ENCODE measurements at regions not wholly inside any gene's neighbourhood (a gene's known extent, or its start where the extent isn't known, plus 50 kb on each side); places are given as distances from the start of the nearest gene placed in this dataset.

GRCh38 chr22:44384563-44385295 is 72.0 kb upstream of the SHISAL1 start:
- CTCF ChIA-PET = no interaction called here
- Histone ChIP-seq H3K79me2 (ENCODE audit: insufficient read depth, low read length) (no peaks in the 10 kb centered on the region), H3K4me2 (ENCODE audit: low read length) (no peak overlapping the region), H3K4me1 (ENCODE audit: control insufficient read depth in 1 of 2, insufficient read depth in 2 of 2, low read length in 2 of 2) (no peaks in the 10 kb centered on the region), H3K9me2 (ENCODE audit: insufficient read depth) (no peaks in the 10 kb centered on the region), H3K9me3 (ENCODE audit: control insufficient read depth in 1 of 2, insufficient read depth in 1 of 2, low read depth in 1 of 2, low read length in 2 of 2) (no peaks in the 10 kb centered on the region), H3K27ac (ENCODE audit: low read depth, low read length) (no peak overlapping the region), H3K36me3 (ENCODE audit: control insufficient read depth in 1 of 2, insufficient read depth in 2 of 2, low read length in 2 of 2) (no peaks in the 10 kb centered on the region), H3K4me3 (replicated peaks in 1 of 2; ENCODE audit: low read depth in 1 of 2, low read length in 2 of 2) (no peak overlapping the region), H3K27me3 (ENCODE audit: insufficient read depth, low read length) (peaks cover 21% of the 10 kb centered on the region), H4K20me1 (ENCODE audit: insufficient read depth) (no peaks in the 10 kb centered on the region), H3K9ac (ENCODE audit: low read length) (no peak overlapping the region), H2AFZ (ENCODE audit: low read depth, low read length, poor library complexity, severe bottlenecking) (no peak overlapping the region)
- RAD21 ChIA-PET (ENCODE audit: low non-redundant PET in 1 of 2, low total read pairs in 2 of 2, uncharacterized antibody in 2 of 2, unreplicated experiment in 2 of 2) = no interaction called here
- POLR2A ChIA-PET = no interaction called here
- no peak for DNase-seq (ENCODE audit: low read depth, low spot score)
- ATAC-seq = no peak
- intact Hi-C loops (cut with micrococcal nuclease) = no loop called here
- TF ChIP-seq YY1 (IDR thresholded peaks at IDR 0.05; ENCODE audit: extremely low read depth, insufficient replicate concordance, low read depth, low read length) = no peak
- TF ChIP-seq POLR2A (IDR thresholded peaks at IDR 0.05; ENCODE audit: borderline replicate concordance, extremely low read depth, insufficient read depth, insufficient read length) = no peak
- no peak for TF ChIP-seq ATF3 (IDR thresholded peaks at IDR 0.05)
- no peak for TF ChIP-seq SRF (IDR thresholded peaks at IDR 0.05; ENCODE audit: low read depth)
- TF ChIP-seq ZFX (IDR thresholded peaks at IDR 0.05) = no peak
- no peak for TF ChIP-seq SP1 (IDR thresholded peaks at IDR 0.05; ENCODE audit: low read depth)
- TF ChIP-seq EGR1 (IDR thresholded peaks at IDR 0.05; ENCODE audit: low read depth) = no peak
- TF ChIP-seq ZBTB33 (IDR thresholded peaks at IDR 0.05; ENCODE audit: extremely low read depth, insufficient replicate concordance, low read length) = no peak
- TF ChIP-seq MAX (IDR thresholded peaks at IDR 0.05) = no peak
- no peak for TF ChIP-seq TCF7L2 (IDR thresholded peaks at IDR 0.05; ENCODE audit: borderline replicate concordance, extremely low read depth, insufficient read depth, insufficient read length)
- TF ChIP-seq FOSL1 (IDR thresholded peaks at IDR 0.05; ENCODE audit: low read depth) = no peak
- no peak for TF ChIP-seq CEBPB (IDR thresholded peaks at IDR 0.05; ENCODE audit: low read depth)
- TF ChIP-seq REST (IDR thresholded peaks at IDR 0.05; ENCODE audit: low read depth) = no peak
- TF ChIP-seq CTCF (IDR thresholded peaks at IDR 0.05 in 2 of 3, conservative IDR thresholded peaks at IDR 0.05 in 1 of 3; ENCODE audit: borderline replicate concordance in 1 of 3, insufficient read depth in 1 of 3, low read depth in 2 of 3, low read length in 2 of 3) = no peak
- no peak for TF ChIP-seq JUND (IDR thresholded peaks at IDR 0.05)
- no peak for TF ChIP-seq EZH2 (IDR thresholded peaks at IDR 0.05)
- no peak for TF ChIP-seq RAD21 (IDR thresholded peaks at IDR 0.05; ENCODE audit: low read depth)
- no TSS peak for BruUV-seq (replicated peaks)

Measured in HCT116 (cell line).